H1 (cell line): ENCODE measurements at regions not wholly inside any gene's neighbourhood (a gene's known extent, or its start where the extent isn't known, plus 50 kb on each side); places are given as distances from the start of the nearest gene placed in this dataset.
"Not testable (repeated sequence)": the region's sequence is repeated elsewhere in the genome, so short reads cannot be mapped to it uniquely, and the experiment has no call there.

Source experiments
- BRCA1 ChIP-seq: IDR thresholded peaks from 2 replicates; pipeline ENCODE4 v1.6.1; 2012; ENCODE audit warnings: low read depth, low read length, improper control_type of control experiment
- CEBPB ChIP-seq: IDR thresholded peaks from 2 replicates; pipeline ENCODE4 v1.6.1; 2012; ENCODE audit warnings: low read depth, low read length
- CTCF ChIP-seq, 3 experiments: IDR thresholded peaks; 1 replicate in 2 of 3; 2 replicates in 1 of 3; pipeline versions ENCODE4 v1.5.1 to v1.6.1; 2011; ENCODE audit warnings: low read length in 3 of 3, mild to moderate bottlenecking in 3 of 3, inconsistent platforms in 2 of 3, low read depth in 1 of 3, moderate library complexity in 1 of 3; ENCODE audit not compliant: insufficient read depth in 1 of 3; ENCODE audit errors: control extremely low read depth in 1 of 3
- HDAC2 ChIP-seq, 2 experiments: fragments of 300-600 bp in 1 of 2; sonication (generic) in 1 of 2; IDR thresholded peaks; 2 replicates each; pipeline ENCODE4 v1.6.1; 2011 to 2012; ENCODE audit warnings: low read depth in 2 of 2, low read length in 2 of 2, mild to moderate bottlenecking in 2 of 2, moderate library complexity in 2 of 2, borderline replicate concordance in 1 of 2, inconsistent platforms in 1 of 2
- KDM1A ChIP-seq: fragments of 200-600, 300-600 bp; sonication (generic); IDR thresholded peaks from 2 replicates; pipeline ENCODE4 v1.7.1; 2016; ENCODE audit warnings: mild to moderate bottlenecking, low read length, borderline replicate concordance
- KDM5A ChIP-seq: fragments of 200-600 bp; IDR thresholded peaks from 2 replicates; pipeline ENCODE4 v1.7.1; 2012; ENCODE audit warnings: mild to moderate bottlenecking, low read length, inconsistent platforms, mixed read lengths
- PHF8 ChIP-seq: fragments of 200-600 bp; sonication (generic); conservative IDR thresholded peaks from 2 replicates; pipeline ENCODE4 v1.7.1; 2012; ENCODE audit warnings: low read depth, mild to moderate bottlenecking, inconsistent platforms, low read length, moderate library complexity
- POLR2A ChIP-seq, 2 experiments: IDR thresholded peaks; 1 replicate in 1 of 2; 2 replicates in 1 of 2; pipeline ENCODE4 v1.6.1; 2011; ENCODE audit warnings: low read depth in 2 of 2, low read length in 2 of 2, mild to moderate bottlenecking in 2 of 2; ENCODE audit errors: control extremely low read depth in 1 of 2
- POLR2AphosphoS5 ChIP-seq: IDR thresholded peaks from 2 replicates; pipeline ENCODE4 v1.6.1; 2011; ENCODE audit warnings: low read depth, low read length
- RAD21 ChIP-seq, 2 experiments: IDR thresholded peaks in 1 of 2; conservative IDR thresholded peaks in 1 of 2; 2 replicates each; pipeline ENCODE4 v1.6.1; 2011; ENCODE audit warnings: low read depth in 2 of 2, low read length in 2 of 2, improper control_type of control experiment in 1 of 2, inconsistent platforms in 1 of 2, mild to moderate bottlenecking in 1 of 2, moderate library complexity in 1 of 2
- SAP30 ChIP-seq: fragments of 300-600 bp; sonication (generic); IDR thresholded peaks from 2 replicates; pipeline ENCODE4 v1.7.1; 2012; ENCODE audit warnings: low read length, moderate library complexity, mild to moderate bottlenecking, inconsistent platforms; ENCODE audit not compliant: insufficient read depth, insufficient replicate concordance
- TCF12 ChIP-seq: IDR thresholded peaks from 2 replicates; pipeline ENCODE4 v1.6.1; 2011; ENCODE audit warnings: low read depth, mild to moderate bottlenecking, low read length
- USF2 ChIP-seq: IDR thresholded peaks from 2 replicates; pipeline ENCODE4 v1.6.1; 2011; ENCODE audit warnings: low read length, improper control_type of control experiment
- YY1 ChIP-seq: IDR thresholded peaks from 2 replicates; pipeline ENCODE4 v1.6.1; 2011; ENCODE audit warnings: low read depth, mild to moderate bottlenecking, low read length

DNA sequence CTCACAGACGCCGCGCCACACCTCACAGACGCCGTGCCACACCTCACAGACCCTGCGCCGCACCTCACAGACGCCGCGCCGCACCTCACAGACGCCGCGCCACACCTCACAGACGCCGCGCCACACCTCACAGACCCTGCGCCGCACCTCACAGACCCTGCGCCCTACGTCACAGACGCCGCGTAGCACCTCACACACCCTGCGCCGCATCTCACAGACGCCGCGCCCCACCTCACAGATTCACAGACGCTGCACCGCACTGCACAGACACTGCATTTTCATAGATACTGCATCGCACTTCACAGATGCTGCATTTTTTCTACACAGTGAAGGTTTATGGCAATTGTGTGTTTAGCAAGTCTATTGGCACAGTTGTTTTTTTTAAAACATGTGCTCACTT is 657.8 kb downstream of the TRIML1 start:
- TF ChIP-seq TCF12; CTCF (IDR thresholded peaks at IDR 0.05; ENCODE audit: control extremely low read depth in 1 of 3, insufficient read depth in 1 of 3, low read depth in 1 of 3, low read length in 3 of 3); PHF8; KDM5A; YY1; POLR2AphosphoS5; POLR2A (IDR thresholded peaks at IDR 0.05; ENCODE audit: control extremely low read depth in 1 of 2, low read depth in 2 of 2, low read length in 2 of 2); BRCA1; RAD21 (IDR thresholded peaks at IDR 0.05 in 1 of 2, conservative IDR thresholded peaks at IDR 0.05 in 1 of 2; ENCODE audit: low read depth in 2 of 2, low read length in 2 of 2); HDAC2 (IDR thresholded peaks at IDR 0.05; ENCODE audit: borderline replicate concordance in 1 of 2, low read depth in 2 of 2, low read length in 2 of 2); SAP30; CEBPB; USF2; KDM1A: not testable (repeated sequence)
